Fibroblast of skin of left quadriceps (primary cell): ENCODE measurements at regions not wholly inside any gene's neighbourhood (a gene's known extent, or its start where the extent isn't known, plus 50 kb on each side); places are given as distances from the start of the nearest gene placed in this dataset.

Experiments
- DNase-seq, 2 experiments: peaks; one replicate each; pipeline ENCODE4 v3.0.0-alpha.2; 2013; ENCODE audit warnings: low read depth in 2 of 2

GRCh38 chr20:52645822-52646221 lies 326.3 kb upstream of the TSHZ2 start:
- DNase-seq, result no peak

GRCh38 chr20:52643034-52643433 lies 329.1 kb upstream of the TSHZ2 start:
- DNase-seq, result no peak

- DNase-seq, result no peak
Measured at GRCh38 chr20:52637201-52637600, 335.0 kb upstream of the TSHZ2 start.

GRCh38 chr20:52631469-52631868 lies 340.7 kb upstream of the TSHZ2 start:
- DNase-seq, result no peak

- DNase-seq, result no peak
Measured at GRCh38 chr20:52630138-52630537, 342.0 kb upstream of the TSHZ2 start.

- no peak for DNase-seq
Measured at GRCh38 chr20:52624281-52624680, 347.9 kb upstream of the TSHZ2 start.

GRCh38 chr20:52622081-52622480 lies 350.1 kb upstream of the TSHZ2 start:
- DNase-seq, result peak; percentile 22 to 26

GRCh38 chr20:52621401-52621800 lies 350.8 kb upstream of the TSHZ2 start:
- no peak for DNase-seq

GRCh38 chr20:52619671-52620070 lies 352.5 kb upstream of the TSHZ2 start:
- no peak for DNase-seq

- no peak for DNase-seq
Measured at GRCh38 chr20:52619101-52619500, 353.1 kb upstream of the TSHZ2 start.

- DNase-seq, result no peak
Measured at GRCh38 chr20:52616629-52617028, 355.5 kb upstream of the TSHZ2 start.

GRCh38 chr20:52614051-52614863 lies 357.9 kb upstream of the TSHZ2 start:
- DNase-seq, result no peak

- peak; percentile 53 to 61 for DNase-seq
Measured at GRCh38 chr20:52612046-52612632, 360.0 kb upstream of the TSHZ2 start.

GRCh38 chr20:52610749-52611148 lies 361.4 kb upstream of the TSHZ2 start:
- DNase-seq, result no peak

- peak; percentile 75 to 77 for DNase-seq
Measured at GRCh38 chr20:52601295-52601971, 370.7 kb upstream of the TSHZ2 start.

GRCh38 chr20:52596256-52596655 lies 375.9 kb upstream of the TSHZ2 start:
- DNase-seq, result no peak

GRCh38 chr20:52595518-52595917 lies 376.6 kb upstream of the TSHZ2 start:
- no peak for DNase-seq

GRCh38 chr20:52593654-52594053 lies 378.5 kb upstream of the TSHZ2 start:
- DNase-seq, result no peak

- DNase-seq, result no peak
Measured at GRCh38 chr20:52592567-52592966, 379.6 kb upstream of the TSHZ2 start.

- no peak for DNase-seq
Measured at GRCh38 chr20:52590100-52590499, 382.1 kb upstream of the TSHZ2 start.

GRCh38 chr20:52589251-52589812 lies 382.8 kb upstream of the TSHZ2 start:
- DNase-seq, result no peak

GRCh38 chr20:52586660-52587059 lies 385.5 kb upstream of the TSHZ2 start:
- no peak for DNase-seq

- DNase-seq, result no peak
Measured at GRCh38 chr20:52585333-52585732, 386.8 kb upstream of the TSHZ2 start.
